ENCODE measurements at regions not wholly inside any gene's neighbourhood (a gene's known extent, or its start where the extent isn't known, plus 50 kb on each side); places are given as distances from the start of the nearest gene placed in this dataset.
"Not testable (repeated sequence)": the region's sequence is repeated elsewhere in the genome, so short reads cannot be mapped to it uniquely, and the experiment has no call there.

DNA sequence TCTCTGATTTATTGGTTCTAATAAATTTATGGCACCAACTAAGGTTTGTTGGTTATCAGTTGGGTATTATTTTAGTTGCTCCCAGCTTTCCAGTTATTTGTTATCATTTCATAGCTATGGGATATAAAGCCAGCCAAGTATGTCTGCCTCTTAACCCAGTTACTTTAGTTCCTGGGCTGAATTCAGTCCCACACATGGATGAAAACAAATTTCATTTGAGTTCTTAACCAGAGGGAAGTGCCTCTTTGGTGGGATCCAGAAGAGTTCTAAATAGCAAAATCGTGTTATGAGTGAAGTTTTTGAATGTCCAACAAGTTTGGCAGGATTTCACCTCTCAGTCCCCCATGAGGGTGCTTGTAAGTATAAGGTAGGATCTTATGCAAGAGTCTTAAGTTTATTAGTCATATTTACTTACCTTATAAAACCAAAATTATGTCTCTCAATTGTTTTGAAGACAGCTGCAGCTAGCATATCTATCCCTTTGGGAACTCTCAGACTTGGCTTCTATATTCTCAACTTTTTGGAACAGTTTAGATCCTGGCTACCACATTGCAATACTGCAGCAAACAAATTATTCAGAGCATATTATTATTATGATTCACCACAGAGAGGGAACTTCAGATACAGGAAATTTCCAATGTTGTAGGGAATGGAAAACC lies 683.6 kb downstream of the BCKDHB start:
- ATAC-seq (no peak), DNase-seq (no peak)
- CTCF ChIA-PET, result no interaction called here
- no peaks in the 10 kb centered on the region for H3K36me3 Mint-ChIP-seq (ENCODE audit: low read depth)
- POLR2A ChIA-PET, result no interaction called here
- H3K9me3 Mint-ChIP-seq, result no peaks in the 10 kb centered on the region
- TF ChIP-seq, protein P1, sequence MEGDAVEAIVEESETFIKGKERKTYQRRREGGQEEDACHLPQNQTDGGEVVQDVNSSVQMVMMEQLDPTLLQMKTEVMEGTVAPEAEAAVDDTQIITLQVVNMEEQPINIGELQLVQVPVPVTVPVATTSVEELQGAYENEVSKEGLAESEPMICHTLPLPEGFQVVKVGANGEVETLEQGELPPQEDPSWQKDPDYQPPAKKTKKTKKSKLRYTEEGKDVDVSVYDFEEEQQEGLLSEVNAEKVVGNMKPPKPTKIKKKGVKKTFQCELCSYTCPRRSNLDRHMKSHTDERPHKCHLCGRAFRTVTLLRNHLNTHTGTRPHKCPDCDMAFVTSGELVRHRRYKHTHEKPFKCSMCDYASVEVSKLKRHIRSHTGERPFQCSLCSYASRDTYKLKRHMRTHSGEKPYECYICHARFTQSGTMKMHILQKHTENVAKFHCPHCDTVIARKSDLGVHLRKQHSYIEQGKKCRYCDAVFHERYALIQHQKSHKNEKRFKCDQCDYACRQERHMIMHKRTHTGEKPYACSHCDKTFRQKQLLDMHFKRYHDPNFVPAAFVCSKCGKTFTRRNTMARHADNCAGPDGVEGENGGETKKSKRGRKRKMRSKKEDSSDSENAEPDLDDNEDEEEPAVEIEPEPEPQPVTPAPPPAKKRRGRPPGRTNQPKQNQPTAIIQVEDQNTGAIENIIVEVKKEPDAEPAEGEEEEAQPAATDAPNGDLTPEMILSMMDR (IDR thresholded peaks at IDR 0.05), result no peak
- no peaks in the 10 kb centered on the region for H3K27me3 Mint-ChIP-seq
- intact Hi-C loops (cut with micrococcal nuclease), result no loop called here
- no peak overlapping the region for H3K27ac Mint-ChIP-seq
- H3K4me1 Mint-ChIP-seq (ENCODE audit: low read depth), result no peaks in the 10 kb centered on the region
- H3K4me3 Mint-ChIP-seq, result no peak overlapping the region

DNA sequence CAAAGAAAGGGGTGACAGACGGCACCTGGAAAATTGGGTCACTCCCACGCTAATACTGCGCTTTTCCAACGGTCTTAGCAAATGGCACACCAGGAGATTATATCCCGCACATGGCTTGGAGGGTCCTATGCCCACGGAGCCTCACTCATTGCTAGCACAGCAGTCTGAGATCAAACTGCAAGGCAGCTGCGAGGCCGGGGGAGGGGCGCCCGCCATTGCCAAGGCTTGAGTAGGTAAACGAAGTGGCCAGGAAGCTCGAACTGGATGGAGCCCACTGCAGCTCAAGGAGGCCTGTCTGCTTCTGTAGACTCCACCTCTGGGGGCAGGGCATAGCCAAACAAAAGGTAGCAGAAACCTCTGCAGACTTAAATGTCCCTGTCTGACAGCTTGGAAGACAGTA lies 676.8 kb downstream of the BCKDHB start:
- POLR2A ChIA-PET; H3K4me1 Mint-ChIP-seq (ENCODE audit: low read depth); CTCF ChIA-PET; H3K27me3 Mint-ChIP-seq; ATAC-seq; DNase-seq; intact Hi-C loops (cut with micrococcal nuclease); H3K36me3 Mint-ChIP-seq (ENCODE audit: low read depth); H3K4me3 Mint-ChIP-seq; H3K27ac Mint-ChIP-seq: not testable (repeated sequence)
- H3K9me3 Mint-ChIP-seq, result peaks cover 12% of the 10 kb centered on the region

DNA sequence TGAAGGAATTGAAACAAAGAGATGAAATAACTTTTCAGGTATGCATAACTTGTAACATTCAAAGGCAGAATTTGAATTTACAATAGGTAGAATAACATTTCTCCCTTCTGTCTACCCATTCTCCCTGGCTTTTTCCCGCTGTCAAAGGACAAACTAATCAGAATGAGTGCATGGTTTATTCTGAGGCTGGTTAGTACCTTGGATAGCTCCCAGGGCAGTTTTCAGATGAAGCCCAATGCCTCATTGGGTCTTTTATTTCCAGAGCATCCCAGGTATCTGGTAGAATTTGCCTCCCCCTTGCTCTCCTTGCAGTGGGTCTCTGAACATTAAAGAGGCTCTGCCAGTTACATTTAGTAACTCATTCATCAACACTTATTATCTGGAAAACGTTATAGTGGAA lies 665.5 kb downstream of the BCKDHB start:
- POLR2A ChIA-PET, result no interaction called here
- H3K4me3 Mint-ChIP-seq, result no peak overlapping the region
- no peak for ATAC-seq
- H3K4me1 Mint-ChIP-seq (ENCODE audit: low read depth), result no peaks in the 10 kb centered on the region
- intact Hi-C loops (cut with micrococcal nuclease), result no loop called here
- CTCF ChIA-PET, result no interaction called here
- H3K9me3 Mint-ChIP-seq, result peaks cover 4% of the 10 kb centered on the region
- TF ChIP-seq, protein P1 (IDR thresholded peaks at IDR 0.05), result no peak
- no peaks in the 10 kb centered on the region for H3K27me3 Mint-ChIP-seq
- H3K27ac Mint-ChIP-seq, result no peak overlapping the region
- no peaks in the 10 kb centered on the region for H3K36me3 Mint-ChIP-seq (ENCODE audit: low read depth)
- DNase-seq, result no peak

DNA sequence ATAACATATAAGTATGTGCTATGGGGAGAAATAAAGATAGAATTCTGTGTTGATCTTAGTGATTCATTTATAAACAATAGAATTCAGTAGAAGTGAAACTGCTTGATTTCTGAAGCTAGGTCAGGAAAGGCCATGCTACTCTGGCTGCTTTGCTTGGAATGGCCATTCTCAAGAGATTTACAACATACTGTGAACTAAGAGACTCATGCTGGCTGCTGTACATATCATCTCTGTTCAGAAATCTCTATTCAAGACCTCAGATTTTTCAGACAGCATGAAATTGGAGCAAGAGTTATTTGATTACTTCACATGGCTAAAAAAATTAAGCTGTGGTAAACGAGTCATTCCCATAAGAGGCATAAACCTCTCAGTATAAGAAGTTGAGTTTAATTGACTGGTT lies 662.6 kb downstream of the BCKDHB start:
- POLR2A ChIA-PET, result no interaction called here
- Mint-ChIP-seq H3K27ac (no peak overlapping the region), H3K36me3 (ENCODE audit: low read depth) (no peaks in the 10 kb centered on the region), H3K9me3 (peaks cover 2% of the 10 kb centered on the region), H3K4me1 (ENCODE audit: low read depth) (no peaks in the 10 kb centered on the region), H3K4me3 (no peak overlapping the region), H3K27me3 (no peaks in the 10 kb centered on the region)
- intact Hi-C loops (cut with micrococcal nuclease), result no loop called here
- no peak for ATAC-seq
- DNase-seq, result no peak
- TF ChIP-seq, protein P1 (IDR thresholded peaks at IDR 0.05), result no peak
- CTCF ChIA-PET, result no interaction called here

DNA sequence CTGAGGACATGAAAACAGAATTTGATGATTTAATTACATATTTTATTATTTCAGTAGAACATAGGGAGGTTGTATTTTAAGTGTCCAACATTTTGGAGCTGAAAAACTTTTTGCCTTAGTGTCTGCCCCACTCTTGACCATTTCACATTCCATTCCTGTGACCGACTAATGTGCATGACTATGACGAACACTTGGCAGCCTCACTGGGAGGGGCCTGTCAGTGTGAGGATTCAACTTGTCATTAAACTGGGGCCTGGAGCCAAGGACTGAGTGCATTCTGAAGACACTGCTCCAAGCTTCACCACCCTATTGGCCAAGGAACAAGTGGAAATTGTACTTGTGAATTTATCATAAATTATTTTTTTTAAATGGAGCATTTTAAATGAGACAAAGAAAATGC lies 661.3 kb downstream of the BCKDHB start:
- no peak overlapping the region for H3K4me3 Mint-ChIP-seq
- POLR2A ChIA-PET, result no interaction called here

More for the DNA sequence above, 661.3 kb downstream of the BCKDHB start:
- no peaks in the 10 kb centered on the region for H3K27me3 Mint-ChIP-seq
- H3K9me3 Mint-ChIP-seq, result peaks cover 2% of the 10 kb centered on the region
- CTCF ChIA-PET, result no interaction called here
- H3K36me3 Mint-ChIP-seq (ENCODE audit: low read depth), result no peaks in the 10 kb centered on the region
- TF ChIP-seq, protein P1 (IDR thresholded peaks at IDR 0.05), result no peak
- intact Hi-C loops (cut with micrococcal nuclease), result no loop called here
- no peak for DNase-seq
- no peak overlapping the region for H3K27ac Mint-ChIP-seq
- ATAC-seq, result no peak
- no peaks in the 10 kb centered on the region for H3K4me1 Mint-ChIP-seq (ENCODE audit: low read depth)

All from activated CD8-positive, alpha-beta T cell treated with anti-CD3 and anti-CD28 coated beads for 36 hours (primary cell).